Putamen (tissue), 1 donor: ENCODE measurements at regions not wholly inside any gene's neighbourhood (a gene's known extent, or its start where the extent isn't known, plus 50 kb on each side); places are given as distances from the start of the nearest gene placed in this dataset.

Source experiments
- DNase-seq: peaks from one replicate; pipeline ENCODE4 v3.0.0-alpha.2; 2016; ENCODE audit warnings: low spot score

DNA sequence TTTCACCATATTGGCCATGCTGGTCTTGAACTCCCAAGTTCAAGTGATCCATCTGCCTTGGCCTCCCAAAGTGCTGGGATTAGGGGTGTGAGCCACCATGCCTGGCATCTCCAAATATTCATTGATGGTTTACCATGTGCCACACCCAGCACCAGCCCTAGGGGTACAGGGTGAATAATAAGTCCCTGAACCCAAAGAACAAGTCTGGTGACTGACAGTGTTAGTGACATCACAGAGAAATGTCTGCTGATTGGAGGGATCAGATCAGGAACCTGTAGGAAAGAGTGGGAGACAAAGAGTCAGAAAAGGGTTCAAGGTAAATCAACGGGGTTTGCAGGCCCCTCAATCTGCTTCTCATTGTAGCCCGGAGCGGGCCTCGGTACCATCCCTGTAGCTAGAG, 118.4 kb upstream of the NABP1 start:
- no peak for DNase-seq

DNA sequence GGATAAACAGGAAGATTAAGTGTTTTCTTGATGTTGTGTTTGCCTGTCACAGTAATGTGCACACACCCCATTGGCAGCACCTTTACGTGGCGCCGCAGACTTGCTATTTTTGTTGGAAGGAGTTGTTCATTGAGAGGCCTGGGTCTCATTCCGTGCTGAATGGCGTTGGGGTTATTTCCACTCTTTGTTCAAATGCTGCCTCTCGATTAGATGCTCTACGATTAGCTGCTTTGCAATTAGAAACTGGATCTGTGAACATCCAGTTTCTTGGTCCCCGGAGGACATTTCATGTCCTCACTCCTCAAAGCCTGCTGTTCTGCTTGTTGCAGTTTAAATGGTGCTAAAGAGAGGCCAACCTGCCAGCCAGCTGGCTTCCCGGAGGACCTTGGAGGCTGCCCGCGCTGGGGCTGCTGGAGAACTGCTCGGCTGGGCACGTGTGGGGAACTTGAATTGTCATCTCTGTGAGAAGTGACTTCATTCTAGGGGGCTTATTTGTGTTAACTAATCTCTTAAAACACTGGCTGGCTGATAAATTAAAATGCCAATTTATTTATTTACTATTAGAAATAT, 117.4 kb upstream of the NABP1 start:
- DNase-seq = no peak

DNA sequence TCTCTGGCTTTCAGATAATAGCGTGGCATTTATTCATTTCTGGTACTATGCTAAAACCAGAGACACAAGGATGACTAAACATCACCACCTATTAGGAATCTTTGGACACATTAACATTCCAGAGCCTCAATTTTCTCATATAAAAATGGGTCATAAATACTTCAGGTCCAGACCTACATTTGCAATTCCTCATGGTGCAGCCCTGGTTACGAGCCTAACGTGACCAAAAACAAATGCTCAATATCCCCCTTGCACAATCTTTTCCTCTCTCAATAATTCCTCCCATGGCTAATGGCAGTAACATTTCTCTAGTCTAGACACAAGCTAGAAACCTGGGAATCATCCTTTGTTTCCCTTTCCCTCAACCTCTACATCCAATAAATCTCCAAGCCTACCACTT, 112.8 kb upstream of the NABP1 start:
- DNase-seq = no peak

DNA sequence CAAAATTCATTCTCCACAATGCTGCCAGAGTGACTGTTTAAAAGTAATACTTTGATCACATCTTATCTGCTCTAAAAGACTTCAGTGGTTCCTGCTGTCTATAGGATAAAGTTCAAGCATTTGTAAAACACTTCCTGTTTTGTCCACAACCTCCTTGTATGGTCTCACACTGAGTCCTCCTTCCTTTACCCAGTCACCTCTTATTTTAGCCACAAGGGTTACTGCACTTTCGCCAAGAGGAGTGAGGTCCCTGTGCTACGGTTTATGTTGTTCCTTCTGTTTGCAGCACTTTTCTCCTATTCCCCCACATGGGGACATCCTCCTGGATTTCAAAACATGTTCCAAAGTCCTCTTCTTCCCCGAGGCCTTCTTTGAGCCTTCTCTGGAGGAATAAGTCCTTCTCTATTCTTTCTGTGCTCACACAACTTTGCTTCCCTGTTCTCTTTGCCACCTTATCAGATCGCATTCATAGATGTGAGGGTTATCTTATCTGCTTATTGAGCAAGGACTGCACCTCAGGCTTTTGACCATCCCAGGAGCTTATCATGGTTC, 112.2 kb upstream of the NABP1 start:
- no peak for DNase-seq

DNA sequence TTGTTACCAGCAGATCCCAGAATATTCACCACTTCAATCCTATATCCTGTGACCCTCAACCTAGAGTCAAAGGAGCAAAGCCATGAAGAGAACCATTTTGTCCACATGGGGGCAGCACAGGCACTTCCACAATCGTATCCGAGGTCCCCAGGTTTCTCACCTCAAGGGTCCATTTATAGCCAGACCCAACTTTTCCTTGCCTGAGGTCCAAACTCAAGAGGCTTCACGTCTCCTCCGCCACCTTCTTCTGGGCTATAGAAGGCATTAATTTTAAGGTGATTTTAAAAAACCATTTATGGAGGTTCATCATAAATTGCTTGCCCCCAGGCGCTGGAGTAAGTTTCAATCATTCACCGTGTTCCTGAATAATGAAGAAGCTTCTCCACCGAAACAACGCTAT, 111.6 kb upstream of the NABP1 start:
- peak; percentile 19 for DNase-seq

DNA sequence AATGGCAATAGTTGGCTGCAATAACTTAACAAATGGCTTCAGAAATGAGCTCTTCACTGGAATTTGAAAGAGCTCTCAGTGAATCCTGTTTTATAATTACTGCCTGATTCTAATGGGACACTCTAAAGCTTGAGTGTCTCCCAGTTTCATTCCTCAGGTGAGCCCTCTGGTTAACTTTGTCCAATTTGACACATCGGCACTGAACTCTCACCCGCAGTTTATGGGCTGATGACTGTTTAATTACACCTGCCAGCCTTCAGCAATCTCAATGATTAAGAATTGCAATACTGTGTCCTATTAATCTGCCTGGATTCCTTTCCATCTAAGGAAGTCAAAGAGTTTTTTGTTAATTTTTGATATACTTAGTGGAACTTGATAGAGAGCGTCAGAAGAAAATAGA, 110.7 kb upstream of the NABP1 start:
- no peak for DNase-seq

DNA sequence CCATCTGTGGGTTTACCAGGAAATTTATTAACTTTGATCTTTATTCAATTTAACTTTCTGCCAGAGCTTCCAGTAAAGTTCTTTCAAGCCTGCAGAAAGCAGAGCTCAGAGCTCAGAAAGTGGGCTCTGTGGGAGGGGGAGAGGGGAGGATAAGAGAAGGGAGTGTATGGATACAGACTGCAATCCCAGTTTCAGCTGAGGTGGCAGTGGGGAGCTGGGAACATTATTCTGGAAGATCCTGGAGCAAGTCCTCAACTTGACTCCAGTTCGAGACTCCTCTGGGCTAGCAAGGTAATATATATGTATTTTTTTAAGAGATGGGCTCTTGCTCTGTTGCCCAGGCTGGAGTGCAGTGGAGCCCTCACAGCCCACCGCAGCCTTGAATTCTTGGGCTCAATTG, 108.9 kb upstream of the NABP1 start:
- DNase-seq = no peak

DNA sequence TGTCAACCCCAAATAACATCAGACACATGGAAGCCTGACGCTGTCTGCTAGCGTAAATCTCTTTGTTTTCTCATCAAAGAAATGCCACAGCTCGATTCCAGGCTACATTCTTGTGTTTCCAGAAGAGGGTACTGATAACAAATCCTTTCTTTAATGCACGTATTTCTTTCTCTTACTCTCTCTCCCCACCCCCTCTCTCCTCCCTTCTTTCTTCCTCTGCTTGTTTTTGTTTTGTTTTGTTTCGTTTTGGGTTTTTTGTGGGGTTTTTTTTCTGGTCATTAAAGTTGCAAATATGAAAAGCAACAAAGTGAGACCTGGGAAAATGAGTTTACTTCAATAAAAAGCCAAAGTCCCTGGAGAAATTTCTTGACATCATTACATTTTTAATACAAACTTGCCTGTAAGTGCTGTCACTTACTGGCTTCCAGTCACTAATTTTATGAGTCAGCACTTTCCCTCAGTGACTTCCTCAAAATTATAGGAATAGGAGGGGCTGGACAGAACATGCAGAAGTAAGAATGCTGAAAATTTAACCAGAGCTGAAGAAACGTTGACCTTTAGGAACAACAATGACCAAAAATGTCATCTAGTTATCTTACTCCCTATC, 106.7 kb upstream of the NABP1 start:
- peak; percentile 10 for DNase-seq

DNA sequence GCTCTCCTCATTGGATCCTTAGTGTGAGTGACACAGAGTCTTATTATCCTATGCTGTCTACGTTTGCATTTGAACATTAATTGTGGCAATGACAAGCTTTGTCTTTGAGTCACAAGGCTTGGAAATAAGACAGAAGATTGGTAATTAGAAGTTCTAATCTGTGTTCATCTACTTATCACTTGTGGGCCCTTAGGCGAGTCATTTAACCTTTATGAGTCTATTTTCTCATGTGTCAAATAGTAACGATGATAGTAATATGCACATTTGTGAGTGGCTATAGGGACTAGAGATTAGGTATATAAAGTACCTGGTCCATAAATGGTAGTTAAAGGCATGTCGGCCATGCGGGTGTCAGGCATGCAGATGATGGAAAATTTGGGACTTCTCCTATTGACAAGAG, 105.6 kb upstream of the NABP1 start:
- DNase-seq = no peak

DNA sequence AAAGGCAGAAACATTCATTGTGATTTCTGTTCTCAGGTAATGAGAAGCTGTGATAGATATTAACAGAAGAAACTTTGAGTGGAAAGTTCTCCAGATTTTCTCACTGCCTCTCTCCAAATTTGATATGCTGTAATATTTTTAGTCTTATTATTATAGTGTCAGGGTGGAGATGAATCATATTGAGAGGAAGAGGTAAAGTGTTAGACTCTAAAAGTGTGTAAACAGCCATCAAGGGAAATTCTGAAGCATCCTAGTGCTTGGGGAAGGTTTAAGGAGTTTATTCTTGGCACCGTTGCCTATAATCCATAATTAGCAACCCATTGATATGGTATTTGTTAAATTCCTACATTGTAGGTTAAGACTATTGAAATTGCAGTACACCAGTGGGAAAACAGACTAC, 104.7 kb upstream of the NABP1 start:
- no peak for DNase-seq

DNA sequence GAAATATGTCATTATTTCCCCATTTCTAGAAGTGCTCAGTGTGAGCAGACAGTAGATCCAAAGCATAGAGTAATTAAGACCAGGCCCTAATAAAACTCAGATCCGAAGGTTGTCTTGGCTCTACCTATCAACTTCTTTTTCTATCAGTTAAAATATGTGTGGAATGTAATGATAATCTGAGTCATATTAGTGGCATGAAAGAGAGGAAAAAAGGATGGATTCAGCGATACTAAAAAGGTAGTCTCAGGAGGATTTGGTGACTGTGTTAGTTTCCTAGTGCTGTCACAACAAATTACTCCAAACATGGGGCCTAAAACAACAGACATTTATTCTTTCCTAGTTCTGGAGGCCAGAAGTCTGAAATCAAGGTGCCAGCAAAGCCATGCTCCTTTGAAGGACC, 103.7 kb upstream of the NABP1 start:
- DNase-seq = no peak

DNA sequence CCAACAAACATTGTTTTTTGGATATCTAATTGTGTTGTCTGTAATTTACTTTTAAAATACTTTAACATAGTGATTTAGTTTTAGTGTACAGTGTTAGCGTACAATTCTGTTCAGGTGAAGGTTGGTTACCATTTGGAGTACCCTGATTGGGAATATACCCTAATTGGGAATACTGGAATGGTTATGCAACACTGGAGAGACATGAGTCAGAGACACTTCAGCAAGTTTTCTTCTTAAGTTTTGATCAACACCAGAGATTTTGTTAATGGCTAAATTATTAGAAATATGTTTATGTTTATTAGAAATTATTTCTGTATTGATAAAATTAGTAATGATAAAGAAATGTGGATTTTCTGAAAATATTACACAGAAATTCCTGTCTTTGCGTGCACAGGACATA, 100.3 kb upstream of the NABP1 start:
- no peak for DNase-seq

DNA sequence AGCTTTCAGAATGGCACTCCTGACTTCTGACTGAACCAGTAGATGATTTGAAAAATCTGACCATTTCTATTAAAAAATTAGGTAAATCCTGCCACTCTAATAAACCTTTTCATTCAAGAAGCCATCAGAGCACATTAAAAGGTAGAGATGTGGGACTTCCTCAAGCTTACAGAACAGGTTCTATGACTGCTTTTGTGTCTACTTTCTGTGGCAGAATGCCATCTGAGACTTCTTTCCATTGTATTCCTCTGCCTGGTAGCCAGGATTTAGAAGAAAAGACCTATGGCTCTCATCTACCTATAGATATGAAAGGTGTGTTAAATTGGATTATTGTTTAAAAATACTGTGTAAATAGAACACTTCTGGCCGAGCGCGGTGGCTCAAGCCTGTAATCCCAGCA, 99.9 kb upstream of the NABP1 start:
- DNase-seq = no peak

DNA sequence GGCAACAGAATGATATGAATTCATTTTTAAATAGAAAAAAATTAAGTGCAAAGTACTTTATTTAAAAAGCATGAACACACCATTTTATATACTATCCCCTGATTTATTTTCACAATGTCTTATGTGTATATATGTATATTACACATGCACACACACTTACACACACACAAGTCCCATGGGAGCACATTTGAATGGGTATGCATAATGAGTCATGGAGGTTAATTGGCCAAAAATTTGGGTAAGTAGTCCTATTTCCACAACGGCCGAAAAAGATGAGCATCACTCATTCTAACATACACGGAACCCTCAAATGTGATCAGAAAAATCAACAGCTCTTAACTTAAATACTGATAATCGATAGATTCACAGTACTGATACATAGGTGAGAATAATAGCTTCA, 97.4 kb upstream of the NABP1 start:
- no peak for DNase-seq

DNA sequence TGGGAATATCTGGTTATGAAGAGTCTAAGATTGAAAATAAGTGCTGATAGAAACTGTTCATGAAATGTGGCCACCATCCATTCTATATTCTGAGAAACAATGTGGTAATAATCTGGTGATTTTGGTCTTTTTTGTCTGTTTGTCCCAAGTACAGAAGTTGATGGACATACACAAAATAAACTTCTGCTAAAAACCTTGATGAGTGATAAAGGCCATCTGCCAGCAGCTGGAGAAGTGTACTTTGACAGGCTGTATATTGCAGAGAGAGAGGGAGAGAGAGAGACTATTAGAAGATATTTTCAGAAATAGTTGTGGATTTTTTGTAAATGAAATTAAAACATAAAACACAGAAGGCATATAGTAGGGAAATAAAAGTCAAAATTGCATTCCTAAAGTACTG, 96.9 kb upstream of the NABP1 start:
- DNase-seq = no peak

DNA sequence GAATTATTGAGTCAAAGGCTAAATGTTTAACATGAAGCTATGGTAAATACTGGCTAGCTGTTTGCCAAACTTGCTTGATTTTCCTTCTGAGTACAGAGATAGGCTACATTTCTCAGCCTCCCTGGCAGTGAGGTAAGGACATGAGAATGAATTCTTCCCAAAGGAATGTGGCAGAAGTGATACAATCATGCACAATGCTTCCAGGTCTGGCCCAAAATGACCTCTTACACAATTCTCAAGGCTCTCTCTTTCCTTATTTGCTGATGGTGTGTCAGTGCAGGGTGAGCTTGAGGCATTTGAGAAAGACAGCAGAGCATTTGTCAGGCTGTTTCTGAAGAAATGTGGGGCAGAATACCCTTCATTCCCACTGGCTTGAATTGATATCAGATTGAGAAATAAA, 95.6 kb upstream of the NABP1 start:
- no peak for DNase-seq

DNA sequence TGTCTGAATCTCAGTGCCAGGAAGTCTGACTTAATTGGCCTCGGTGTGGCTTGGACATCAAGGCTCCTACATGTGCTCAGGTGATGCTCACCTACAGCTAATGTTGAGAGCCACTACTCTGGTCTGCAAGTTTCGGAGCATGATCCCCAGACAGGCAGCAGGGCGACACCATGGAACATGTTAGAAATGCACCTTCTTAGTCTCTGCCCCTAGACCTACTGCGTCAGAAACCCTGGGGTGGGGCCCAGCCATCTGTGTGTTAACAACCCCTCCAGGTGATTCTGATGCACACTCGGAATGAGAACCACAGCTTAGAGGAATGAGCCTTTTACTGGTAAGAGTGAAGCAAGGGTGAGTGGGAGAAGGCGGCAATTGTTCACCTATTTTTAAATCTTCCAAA, 86.9 kb upstream of the NABP1 start:
- DNase-seq = no peak

DNA sequence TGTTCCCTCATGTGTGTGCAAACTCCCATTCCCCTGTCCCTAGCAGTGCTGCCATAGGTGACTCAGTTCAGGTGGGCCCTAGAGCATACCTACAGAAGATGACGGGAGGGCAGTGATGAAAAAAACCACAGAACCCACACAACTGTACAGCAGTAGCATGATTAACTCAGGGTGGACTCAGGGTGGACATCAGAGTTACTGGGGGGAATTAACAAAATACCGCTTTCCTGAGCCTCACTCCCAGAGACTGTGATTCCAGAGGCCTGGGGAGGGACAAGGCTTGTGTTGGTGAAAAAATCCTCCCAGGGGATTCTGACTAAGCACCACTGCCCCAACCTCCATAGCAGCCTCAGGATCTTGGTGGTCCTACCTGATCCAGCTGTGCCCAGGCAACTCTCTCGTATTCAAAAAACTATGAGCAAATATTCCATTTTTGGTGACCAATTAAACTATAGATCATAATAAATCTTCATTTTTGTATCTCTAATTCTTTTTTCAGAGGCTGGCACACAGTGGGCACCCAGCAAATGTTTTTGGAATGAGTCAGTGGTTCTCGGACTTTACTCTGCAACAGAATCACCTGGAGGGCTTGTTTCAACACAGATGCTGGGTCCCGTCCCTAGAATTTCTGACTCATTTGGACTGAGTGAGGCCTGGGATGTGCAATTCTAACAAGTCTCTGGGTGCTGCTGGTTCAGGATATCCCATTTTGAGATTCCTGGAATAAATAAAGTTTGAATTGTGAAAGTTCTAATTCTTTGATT, 84.1 kb upstream of the NABP1 start:
- no peak for DNase-seq

DNA sequence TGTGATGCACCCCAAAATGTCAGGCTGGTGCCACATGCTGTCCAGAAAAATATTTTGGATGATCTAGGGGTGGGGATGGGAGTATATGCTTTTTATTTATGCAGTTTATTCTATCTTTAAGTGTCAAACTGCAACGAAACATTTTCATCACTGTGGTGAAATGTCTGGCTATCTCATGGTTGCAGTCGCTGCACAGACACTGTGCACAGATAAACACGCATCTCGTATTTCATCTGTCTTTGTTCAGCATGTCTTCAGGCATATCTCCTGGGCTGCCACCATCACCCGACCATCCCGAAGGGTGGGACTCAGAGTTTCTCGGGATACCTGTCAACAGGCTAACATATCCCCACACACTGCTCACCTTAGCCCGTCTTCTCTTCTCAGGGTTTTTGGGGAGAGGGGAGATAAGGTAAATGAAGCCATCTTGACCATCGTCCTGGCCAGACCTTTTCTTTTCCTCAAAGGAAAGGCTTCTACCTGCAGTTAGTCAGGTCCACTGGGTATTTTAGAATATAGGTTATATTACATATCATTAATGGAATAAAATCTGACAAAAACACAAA, 80.7 kb upstream of the NABP1 start:
- DNase-seq = no peak

DNA sequence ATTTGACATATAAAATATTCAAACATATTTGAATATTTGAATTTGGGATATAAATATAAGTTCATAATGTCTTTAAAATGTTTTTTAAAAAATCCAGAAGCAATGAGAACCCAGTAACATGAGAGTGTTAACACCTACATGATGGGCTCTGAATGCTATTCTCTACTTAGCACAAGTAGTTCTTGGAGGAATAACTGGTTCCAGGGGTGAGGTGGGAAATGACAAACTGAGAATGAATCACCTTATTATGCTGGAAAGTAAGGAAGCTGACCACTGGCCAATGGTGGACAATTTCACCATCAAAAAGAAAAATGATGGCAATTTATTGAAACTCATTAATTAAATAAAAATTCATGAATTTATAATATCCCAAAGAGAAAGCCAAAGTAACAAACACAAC, 79.6 kb upstream of the NABP1 start:
- DNase-seq = no peak

DNA sequence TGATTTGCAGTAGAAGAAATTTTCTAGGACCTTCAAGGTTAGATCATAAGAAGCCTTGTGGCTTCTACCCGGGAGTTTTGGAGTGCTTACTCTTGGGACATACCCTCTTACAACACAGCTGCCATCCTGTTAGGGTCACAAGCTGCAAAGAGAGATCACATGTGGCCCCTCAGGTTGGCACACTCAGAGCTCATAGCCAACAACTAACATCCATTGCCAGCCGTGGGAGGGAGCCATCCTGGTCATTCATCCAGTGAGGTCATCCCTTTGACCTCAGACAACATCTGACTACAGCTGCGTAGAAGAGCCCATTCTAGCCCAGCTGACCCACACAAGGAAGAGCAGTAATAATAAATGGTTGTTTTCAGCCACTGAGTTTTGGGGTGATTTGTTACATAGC, 76.9 kb upstream of the NABP1 start:
- DNase-seq = no peak

DNA sequence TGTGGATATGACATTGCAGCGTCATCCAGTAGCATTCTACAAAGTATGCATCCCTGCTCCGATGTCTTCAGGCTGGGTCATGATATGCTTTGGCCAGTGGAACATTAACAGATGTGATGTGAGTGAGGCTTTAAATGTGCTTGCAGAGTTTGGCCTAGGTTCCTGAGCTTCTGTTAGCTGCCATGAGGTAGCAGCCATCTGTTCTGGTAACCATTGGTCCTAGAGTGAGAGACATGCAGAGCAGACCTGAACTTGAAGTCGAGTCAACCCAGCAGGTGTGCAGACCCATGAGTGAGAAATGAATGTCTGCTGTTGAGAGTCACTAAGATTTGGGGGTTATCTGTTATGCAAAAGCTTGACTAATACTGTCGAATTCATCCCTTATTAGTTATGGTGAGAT, 73.8 kb upstream of the NABP1 start:
- no peak for DNase-seq

DNA sequence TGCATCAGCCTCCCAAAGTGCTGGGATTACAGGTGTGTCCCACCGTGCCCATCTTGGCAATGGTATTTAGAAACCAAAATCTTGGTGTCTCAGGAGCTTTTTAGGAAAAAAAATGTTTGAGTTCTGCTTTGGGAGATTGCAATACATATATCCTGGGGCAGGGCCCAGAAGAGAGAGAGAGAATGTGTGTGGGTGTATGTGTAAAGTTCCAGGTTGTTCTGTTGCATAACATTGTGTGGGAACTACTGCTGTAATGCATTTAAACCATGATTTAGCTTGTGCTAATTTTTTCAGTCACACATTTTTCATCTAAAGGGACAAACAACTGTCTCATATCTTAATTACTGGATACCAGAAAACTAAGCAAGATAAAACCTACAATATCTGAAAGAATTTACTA, 70.8 kb upstream of the NABP1 start:
- DNase-seq = no peak
